K562 (cell line): ENCODE measurements at regions not wholly inside any gene's neighbourhood (a gene's known extent, or its start where the extent isn't known, plus 50 kb on each side); places are given as distances from the start of the nearest gene placed in this dataset.

ENCODE experiments used
- ARID1B ChIP-seq: fragments of 450-650 bp; IDR thresholded peaks from 2 replicates; pipeline ENCODE4 v1.6.1; 2016; ENCODE audit warnings: antibody characterized with exemption, mild to moderate bottlenecking, inconsistent platforms
- CEBPG ChIP-seq, 3 experiments: fragments of 200-800 bp in 1 of 3; sonication (Bioruptor generic) in 1 of 3; sonication (generic) in 1 of 3; formaldehyde crosslinking in 1 of 3; IDR thresholded peaks in 2 of 3; conservative IDR thresholded peaks in 1 of 3; 2 replicates each; pipeline versions ENCODE4 v1.6.1 to v1.8.0; 2016 to 2022; ENCODE audit warnings: missing compliant biosample characterization in 2 of 3, missing genetic modification characterization in 2 of 3, mild to moderate bottlenecking in 1 of 3, missing genetic modification reagents in 1 of 3
- DACH1 ChIP-seq: fragments of 450-650 bp; IDR thresholded peaks from 2 replicates; pipeline ENCODE4 v1.6.1; 2018; ENCODE audit not compliant: partially characterized antibody
- EP300 ChIP-seq: IDR thresholded peaks from 2 replicates; pipeline ENCODE4 v1.6.1; 2012; ENCODE audit warnings: low read length, improper control_type of control experiment
- ESRRA ChIP-seq: fragments of 450-650 bp; IDR thresholded peaks from 2 replicates; pipeline ENCODE4 v1.6.1; 2014; ENCODE audit warnings: low read depth, mild to moderate bottlenecking, moderate library complexity, borderline replicate concordance
- ETV6 ChIP-seq, 3 experiments: fragments of 150-350 bp in 1 of 3; sonication (generic) in 1 of 3; formaldehyde crosslinking in 1 of 3; IDR thresholded peaks; 2 replicates each; pipeline versions ENCODE4 v1.6.1 to v1.8.0; 2014 to 2022; ENCODE audit warnings: borderline replicate concordance in 2 of 3, low read depth in 2 of 3, antibody characterized with exemption in 1 of 3, low read length in 1 of 3, mild to moderate bottlenecking in 1 of 3, missing genetic modification reagents in 1 of 3
- FOS ChIP-seq: IDR thresholded peaks from 3 replicates; pipeline ENCODE4 v1.6.1; 2011; ENCODE audit not compliant: insufficient read length; ENCODE audit errors: extremely low read depth
- FOXA1 ChIP-seq: fragments of 450-650 bp; IDR thresholded peaks from 2 replicates; pipeline ENCODE4 v1.6.1; 2016; ENCODE audit warnings: mild to moderate bottlenecking, borderline replicate concordance
- MEF2A ChIP-seq: IDR thresholded peaks from 2 replicates; pipeline ENCODE4 v1.6.1; 2011; ENCODE audit warnings: low read depth, mild to moderate bottlenecking, low read length, moderate library complexity; ENCODE audit not compliant: control insufficient read depth
- NCOR1 ChIP-seq: fragments of 450-650 bp; IDR thresholded peaks from 2 replicates; pipeline ENCODE4 v1.6.1; 2016; ENCODE audit warnings: mild to moderate bottlenecking, moderate library complexity
- PTTG1 ChIP-seq: fragments of 450-650 bp; IDR thresholded peaks from 2 replicates; pipeline ENCODE4 v1.6.1; 2016; ENCODE audit warnings: low read depth, mild to moderate bottlenecking, missing genetic modification characterization, missing compliant biosample characterization
- TAL1 ChIP-seq: fragments of 450-650 bp; IDR thresholded peaks from 2 replicates; pipeline ENCODE4 v1.6.1; 2016; ENCODE audit warnings: mild to moderate bottlenecking
- TCF7 ChIP-seq: sonication (generic); IDR thresholded peaks from 2 replicates; pipeline ENCODE4 v1.6.1; 2016; ENCODE audit warnings: antibody characterized with exemption, borderline replicate concordance
- ZC3H11A ChIP-seq: IDR thresholded peaks from 2 replicates; pipeline ENCODE4 v1.6.1; 2012; ENCODE audit warnings: low read depth, low read length, improper control_type of control experiment
- ZEB2 ChIP-seq: fragments of 450-650 bp; IDR thresholded peaks from 2 replicates; pipeline ENCODE4 v1.6.1; 2016
- ZNF239 ChIP-seq: fragments of 250-450 bp; sonication (Bioruptor Pico); IDR thresholded peaks from 2 replicates; pipeline ENCODE4 v1.4.0; 2020; ENCODE audit warnings: mild to moderate bottlenecking
- TF ChIP-seq, protein P1 (sequence below): fragments of 250-450 bp; sonication (Bioruptor Pico); IDR thresholded peaks from 2 replicates; pipeline ENCODE4 v1.5.0; 2022; ENCODE audit warnings: mild to moderate bottlenecking
- TF ChIP-seq, protein P2 (sequence below): sonication (generic); formaldehyde crosslinking; IDR thresholded peaks from 2 replicates; pipeline ENCODE4 v1.8.0; 2022; ENCODE audit warnings: missing genetic modification reagents, mild to moderate bottlenecking, moderate library complexity, borderline replicate concordance
- TF ChIP-seq, protein P3 (sequence below): sonication (generic); formaldehyde crosslinking; IDR thresholded peaks from 2 replicates; pipeline ENCODE4 v1.8.0; 2023; ENCODE audit warnings: mild to moderate bottlenecking, missing genetic modification reagents

DNA sequence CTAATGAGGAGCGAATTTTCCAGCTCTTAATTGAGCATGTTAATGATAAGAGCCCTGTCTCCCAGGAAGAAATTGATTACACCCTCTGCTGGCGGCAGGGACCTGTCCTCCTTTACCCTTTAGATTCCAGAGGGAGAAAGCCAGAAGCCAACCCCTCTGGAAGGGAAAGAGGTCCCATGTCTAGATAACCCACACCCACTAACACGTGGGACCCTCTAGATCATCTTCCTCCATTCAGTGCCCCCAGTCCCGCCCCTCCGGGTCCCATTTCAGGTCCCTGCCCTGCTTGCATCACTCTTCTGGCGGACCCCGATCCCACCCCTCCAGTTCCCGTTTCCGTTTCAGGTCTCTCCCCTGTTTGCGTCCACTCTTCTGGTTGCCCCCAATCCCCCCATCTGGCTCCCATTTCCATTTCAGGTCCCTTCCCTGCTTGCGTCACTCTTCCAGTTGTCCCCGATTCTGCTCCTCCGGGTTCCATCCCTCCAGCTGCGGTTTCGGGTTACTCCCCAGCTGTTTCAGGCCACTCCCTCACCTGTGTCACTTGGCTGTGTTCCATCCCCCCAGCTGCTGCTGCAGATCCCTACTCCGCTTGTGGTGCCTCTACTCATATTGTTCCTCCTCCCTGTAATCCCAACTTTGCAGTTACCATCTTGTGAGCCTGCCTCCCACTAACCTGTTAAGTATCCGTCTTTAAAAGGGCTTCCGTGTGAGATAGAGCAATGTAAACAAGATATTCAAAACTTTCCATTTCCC is 202.4 kb downstream of the SH2D4B start (continued):
- TF ChIP-seq CEBPG (CRISPR knock-in tag; IDR thresholded peaks at IDR 0.05) (no peak), CEBPG (tag; conservative IDR thresholded peaks at IDR 0.05 in 1 of 2, IDR thresholded peaks at IDR 0.05 in 1 of 2) (peak in 1 of 2 experiments; percentile 50; a peak in 2 of 4 replicates), ZC3H11A (no peak), TCF7 (no peak), TAL1 (peak; percentile 49), ZEB2 (peak; percentile 90), PTTG1 (tag) (no peak), ARID1B (peak; percentile 74), MEF2A (no peak), ESRRA (peak; percentile 72; the same call in 1 of the 2 replicates), FOS (no peak), EP300 (0 out of 2 replicates have a peak, but pooled peaks have one; percentile 18), FOXA1 (no peak), ETV6 (IDR thresholded peaks at IDR 0.05; ENCODE audit: borderline replicate concordance in 1 of 2, low read depth in 2 of 2, low read length in 1 of 2) (no peak), ETV6 (CRISPR knock-in tag; IDR thresholded peaks at IDR 0.05; ENCODE audit: borderline replicate concordance) (no peak), ZNF239 (CRISPR knock-in tag) (no peak), DACH1 (peak; percentile 95), NCOR1 (0 out of 2 replicates have a peak, but pooled peaks have one; percentile 8)
- TF ChIP-seq, protein P1, sequence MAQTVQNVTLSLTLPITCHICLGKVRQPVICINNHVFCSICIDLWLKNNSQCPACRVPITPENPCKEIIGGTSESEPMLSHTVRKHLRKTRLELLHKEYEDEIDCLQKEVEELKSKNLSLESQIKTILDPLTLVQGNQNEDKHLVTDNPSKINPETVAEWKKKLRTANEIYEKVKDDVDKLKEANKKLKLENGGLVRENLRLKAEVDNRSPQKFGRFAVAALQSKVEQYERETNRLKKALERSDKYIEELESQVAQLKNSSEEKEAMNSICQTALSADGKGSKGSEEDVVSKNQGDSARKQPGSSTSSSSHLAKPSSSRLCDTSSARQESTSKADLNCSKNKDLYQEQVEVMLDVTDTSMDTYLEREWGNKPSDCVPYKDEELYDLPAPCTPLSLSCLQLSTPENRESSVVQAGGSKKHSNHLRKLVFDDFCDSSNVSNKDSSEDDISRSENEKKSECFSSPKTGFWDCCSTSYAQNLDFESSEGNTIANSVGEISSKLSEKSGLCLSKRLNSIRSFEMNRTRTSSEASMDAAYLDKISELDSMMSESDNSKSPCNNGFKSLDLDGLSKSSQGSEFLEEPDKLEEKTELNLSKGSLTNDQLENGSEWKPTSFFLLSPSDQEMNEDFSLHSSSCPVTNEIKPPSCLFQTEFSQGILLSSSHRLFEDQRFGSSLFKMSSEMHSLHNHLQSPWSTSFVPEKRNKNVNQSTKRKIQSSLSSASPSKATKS (CRISPR knock-in tag): no peak
- TF ChIP-seq, protein P2, sequence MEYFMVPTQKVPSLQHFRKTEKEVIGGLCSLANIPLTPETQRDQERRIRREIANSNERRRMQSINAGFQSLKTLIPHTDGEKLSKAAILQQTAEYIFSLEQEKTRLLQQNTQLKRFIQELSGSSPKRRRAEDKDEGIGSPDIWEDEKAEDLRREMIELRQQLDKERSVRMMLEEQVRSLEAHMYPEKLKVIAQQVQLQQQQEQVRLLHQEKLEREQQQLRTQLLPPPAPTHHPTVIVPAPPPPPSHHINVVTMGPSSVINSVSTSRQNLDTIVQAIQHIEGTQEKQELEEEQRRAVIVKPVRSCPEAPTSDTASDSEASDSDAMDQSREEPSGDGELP: peak; percentile 96
- TF ChIP-seq, protein P3, sequence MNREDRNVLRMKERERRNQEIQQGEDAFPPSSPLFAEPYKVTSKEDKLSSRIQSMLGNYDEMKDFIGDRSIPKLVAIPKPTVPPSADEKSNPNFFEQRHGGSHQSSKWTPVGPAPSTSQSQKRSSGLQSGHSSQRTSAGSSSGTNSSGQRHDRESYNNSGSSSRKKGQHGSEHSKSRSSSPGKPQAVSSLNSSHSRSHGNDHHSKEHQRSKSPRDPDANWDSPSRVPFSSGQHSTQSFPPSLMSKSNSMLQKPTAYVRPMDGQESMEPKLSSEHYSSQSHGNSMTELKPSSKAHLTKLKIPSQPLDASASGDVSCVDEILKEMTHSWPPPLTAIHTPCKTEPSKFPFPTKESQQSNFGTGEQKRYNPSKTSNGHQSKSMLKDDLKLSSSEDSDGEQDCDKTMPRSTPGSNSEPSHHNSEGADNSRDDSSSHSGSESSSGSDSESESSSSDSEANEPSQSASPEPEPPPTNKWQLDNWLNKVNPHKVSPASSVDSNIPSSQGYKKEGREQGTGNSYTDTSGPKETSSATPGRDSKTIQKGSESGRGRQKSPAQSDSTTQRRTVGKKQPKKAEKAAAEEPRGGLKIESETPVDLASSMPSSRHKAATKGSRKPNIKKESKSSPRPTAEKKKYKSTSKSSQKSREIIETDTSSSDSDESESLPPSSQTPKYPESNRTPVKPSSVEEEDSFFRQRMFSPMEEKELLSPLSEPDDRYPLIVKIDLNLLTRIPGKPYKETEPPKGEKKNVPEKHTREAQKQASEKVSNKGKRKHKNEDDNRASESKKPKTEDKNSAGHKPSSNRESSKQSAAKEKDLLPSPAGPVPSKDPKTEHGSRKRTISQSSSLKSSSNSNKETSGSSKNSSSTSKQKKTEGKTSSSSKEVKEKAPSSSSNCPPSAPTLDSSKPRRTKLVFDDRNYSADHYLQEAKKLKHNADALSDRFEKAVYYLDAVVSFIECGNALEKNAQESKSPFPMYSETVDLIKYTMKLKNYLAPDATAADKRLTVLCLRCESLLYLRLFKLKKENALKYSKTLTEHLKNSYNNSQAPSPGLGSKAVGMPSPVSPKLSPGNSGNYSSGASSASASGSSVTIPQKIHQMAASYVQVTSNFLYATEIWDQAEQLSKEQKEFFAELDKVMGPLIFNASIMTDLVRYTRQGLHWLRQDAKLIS (CRISPR knock-in tag): no peak
